Mammary epithelial cell (primary cell): ENCODE measurements at regions not wholly inside any gene's neighbourhood (a gene's known extent, or its start where the extent isn't known, plus 50 kb on each side); places are given as distances from the start of the nearest gene placed in this dataset.

Source experiments
- EZH2 ChIP-seq: IDR thresholded peaks from 2 replicates; pipeline ENCODE4 v1.6.1; 2012; ENCODE audit warnings: low read length, inconsistent platforms, borderline replicate concordance
- TF ChIP-seq, protein P1 (sequence below), 2 donors: IDR thresholded peaks in 1 of 2; conservative IDR thresholded peaks in 1 of 2; 2 replicates each; pipeline ENCODE4 v1.5.1; 2011 to 2012; ENCODE audit warnings: inconsistent platforms in 2 of 2, low read length in 2 of 2, mild to moderate bottlenecking in 2 of 2, control low read depth in 1 of 2, low read depth in 1 of 2; ENCODE audit not compliant: insufficient read depth in 1 of 2; ENCODE audit errors: extremely low read depth in 1 of 2

GRCh38 chr1:217363319-217363718 is 267.6 kb downstream of the GPATCH2 start:
- no peak for TF ChIP-seq EZH2
- TF ChIP-seq, protein P1, sequence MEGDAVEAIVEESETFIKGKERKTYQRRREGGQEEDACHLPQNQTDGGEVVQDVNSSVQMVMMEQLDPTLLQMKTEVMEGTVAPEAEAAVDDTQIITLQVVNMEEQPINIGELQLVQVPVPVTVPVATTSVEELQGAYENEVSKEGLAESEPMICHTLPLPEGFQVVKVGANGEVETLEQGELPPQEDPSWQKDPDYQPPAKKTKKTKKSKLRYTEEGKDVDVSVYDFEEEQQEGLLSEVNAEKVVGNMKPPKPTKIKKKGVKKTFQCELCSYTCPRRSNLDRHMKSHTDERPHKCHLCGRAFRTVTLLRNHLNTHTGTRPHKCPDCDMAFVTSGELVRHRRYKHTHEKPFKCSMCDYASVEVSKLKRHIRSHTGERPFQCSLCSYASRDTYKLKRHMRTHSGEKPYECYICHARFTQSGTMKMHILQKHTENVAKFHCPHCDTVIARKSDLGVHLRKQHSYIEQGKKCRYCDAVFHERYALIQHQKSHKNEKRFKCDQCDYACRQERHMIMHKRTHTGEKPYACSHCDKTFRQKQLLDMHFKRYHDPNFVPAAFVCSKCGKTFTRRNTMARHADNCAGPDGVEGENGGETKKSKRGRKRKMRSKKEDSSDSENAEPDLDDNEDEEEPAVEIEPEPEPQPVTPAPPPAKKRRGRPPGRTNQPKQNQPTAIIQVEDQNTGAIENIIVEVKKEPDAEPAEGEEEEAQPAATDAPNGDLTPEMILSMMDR (conservative IDR thresholded peaks at IDR 0.05 in 1 of 2, IDR thresholded peaks at IDR 0.05 in 1 of 2; ENCODE audit: extremely low read depth in 1 of 2, insufficient read depth in 1 of 2, low read depth in 1 of 2, low read length in 2 of 2), result no peak
